ENCODE measurements at regions not wholly inside any gene's neighbourhood (a gene's known extent, or its start where the extent isn't known, plus 50 kb on each side); places are given as distances from the start of the nearest gene placed in this dataset.

DNA sequence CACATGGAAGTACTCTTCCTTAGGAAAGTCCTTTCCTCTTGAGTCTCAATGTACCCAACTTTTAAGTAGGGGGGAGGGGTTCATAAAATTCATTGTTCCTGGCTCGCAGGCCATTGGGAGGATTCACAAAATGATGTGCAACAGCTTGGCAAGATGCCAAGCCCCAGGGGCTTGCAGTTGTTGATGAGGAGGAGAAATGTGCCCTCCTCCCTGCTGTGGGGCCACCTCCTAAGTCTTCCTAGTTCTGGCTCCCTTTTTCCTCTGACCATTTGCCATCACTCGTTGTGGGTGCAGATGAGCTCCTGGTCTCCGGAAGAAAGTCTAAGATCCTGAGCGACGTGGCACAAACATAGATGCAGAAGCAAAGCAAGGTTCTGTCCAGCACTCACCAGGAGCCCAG is 435.4 kb downstream of the EIPR1 start:
- H3K4me1 ChIP-seq = no peaks in the 10 kb centered on the region
- in situ Hi-C loops (cut with MboI; ENCODE audit: low sequenced_read_pairs in 4 of 4) (no loop called here), intact Hi-C loops (cut with DNase I; ENCODE audit: low total_unique reads) (no loop called here)
- ATAC-seq (no peak), DNase-seq (no peak)
- H3K9me3 ChIP-seq = no peaks in the 10 kb centered on the region
- no peaks in the 10 kb centered on the region for H3K36me3 ChIP-seq
- H3K27me3 ChIP-seq = no peaks in the 10 kb centered on the region
- no peak for TF ChIP-seq CTCF (IDR thresholded peaks at IDR 0.05 in 4 of 5, conservative IDR thresholded peaks at IDR 0.05 in 1 of 5)
- no peak for TF ChIP-seq POLR2A (IDR thresholded peaks at IDR 0.05)
- H3K27ac ChIP-seq = no peak overlapping the region
- no peak overlapping the region for H3K4me3 ChIP-seq

DNA sequence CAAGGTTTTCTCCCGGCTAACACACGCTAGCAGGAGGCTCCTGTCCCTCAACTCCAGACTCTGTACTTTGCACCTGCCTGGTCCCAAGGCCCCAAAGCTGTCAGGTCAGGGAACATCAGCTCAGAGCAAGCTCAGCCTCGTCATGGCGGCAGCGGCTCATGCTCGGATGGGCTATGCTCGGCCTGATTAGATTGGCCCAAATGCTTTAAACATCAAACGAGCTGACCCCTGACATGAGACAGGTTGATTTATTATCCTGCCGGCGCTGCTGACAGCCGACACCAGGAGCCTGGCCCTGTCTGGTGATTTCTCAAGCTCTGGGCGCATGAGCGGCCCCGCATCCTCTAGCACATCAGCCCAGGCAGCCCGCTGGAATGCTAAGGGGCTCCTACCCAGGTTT is 436.4 kb downstream of the EIPR1 start:
- ATAC-seq (no peak), DNase-seq (no peak)
- H3K4me1 ChIP-seq = no peaks in the 10 kb centered on the region
- H3K27me3 ChIP-seq = no peaks in the 10 kb centered on the region
- no peak overlapping the region for H3K4me3 ChIP-seq
- no peak overlapping the region for H3K27ac ChIP-seq
- no peaks in the 10 kb centered on the region for H3K9me3 ChIP-seq
- TF ChIP-seq CTCF (IDR thresholded peaks at IDR 0.05 in 4 of 5, conservative IDR thresholded peaks at IDR 0.05 in 1 of 5) (no peak), POLR2A (IDR thresholded peaks at IDR 0.05) (no peak)
- intact Hi-C loops (cut with DNase I; ENCODE audit: low total_unique reads) (no loop called here), in situ Hi-C loops (cut with MboI; ENCODE audit: low sequenced_read_pairs in 4 of 4) (no loop called here)
- no peaks in the 10 kb centered on the region for H3K36me3 ChIP-seq

GRCh38 chr2:2940702-2941101 is 436.9 kb downstream of the EIPR1 start:
- TF ChIP-seq POLR2A (IDR thresholded peaks at IDR 0.05) = no peak
- TF ChIP-seq CTCF (IDR thresholded peaks at IDR 0.05 in 4 of 5, conservative IDR thresholded peaks at IDR 0.05 in 1 of 5) = no peak
- Histone ChIP-seq H3K27ac (no peak overlapping the region), H3K4me3 (no peak overlapping the region), H3K27me3 (no peaks in the 10 kb centered on the region), H3K9me3 (no peaks in the 10 kb centered on the region), H3K4me1 (no peaks in the 10 kb centered on the region), H3K36me3 (no peaks in the 10 kb centered on the region)
- in situ Hi-C loops (cut with MboI; ENCODE audit: low sequenced_read_pairs in 4 of 4) (no loop called here), intact Hi-C loops (cut with DNase I; ENCODE audit: low total_unique reads) (no loop called here)
- DNase-seq (no peak), ATAC-seq (no peak)

- in situ Hi-C loops (cut with MboI; ENCODE audit: low sequenced_read_pairs in 4 of 4) (no loop called here), intact Hi-C loops (cut with DNase I; ENCODE audit: low total_unique reads) (no loop called here)
- ATAC-seq = no peak
- Histone ChIP-seq H3K36me3 (no peaks in the 10 kb centered on the region), H3K4me3 (no peak overlapping the region), H3K4me1 (no peaks in the 10 kb centered on the region), H3K9me3 (no peaks in the 10 kb centered on the region), H3K27me3 (no peaks in the 10 kb centered on the region), H3K27ac (no peak overlapping the region)
- TF ChIP-seq CTCF (IDR thresholded peaks at IDR 0.05 in 4 of 5, conservative IDR thresholded peaks at IDR 0.05 in 1 of 5) (no peak), POLR2A (IDR thresholded peaks at IDR 0.05) (no peak)
- DNase-seq = no peak
Observed at GRCh38 chr2:2940061-2940460, 437.6 kb downstream of the EIPR1 start.

DNA sequence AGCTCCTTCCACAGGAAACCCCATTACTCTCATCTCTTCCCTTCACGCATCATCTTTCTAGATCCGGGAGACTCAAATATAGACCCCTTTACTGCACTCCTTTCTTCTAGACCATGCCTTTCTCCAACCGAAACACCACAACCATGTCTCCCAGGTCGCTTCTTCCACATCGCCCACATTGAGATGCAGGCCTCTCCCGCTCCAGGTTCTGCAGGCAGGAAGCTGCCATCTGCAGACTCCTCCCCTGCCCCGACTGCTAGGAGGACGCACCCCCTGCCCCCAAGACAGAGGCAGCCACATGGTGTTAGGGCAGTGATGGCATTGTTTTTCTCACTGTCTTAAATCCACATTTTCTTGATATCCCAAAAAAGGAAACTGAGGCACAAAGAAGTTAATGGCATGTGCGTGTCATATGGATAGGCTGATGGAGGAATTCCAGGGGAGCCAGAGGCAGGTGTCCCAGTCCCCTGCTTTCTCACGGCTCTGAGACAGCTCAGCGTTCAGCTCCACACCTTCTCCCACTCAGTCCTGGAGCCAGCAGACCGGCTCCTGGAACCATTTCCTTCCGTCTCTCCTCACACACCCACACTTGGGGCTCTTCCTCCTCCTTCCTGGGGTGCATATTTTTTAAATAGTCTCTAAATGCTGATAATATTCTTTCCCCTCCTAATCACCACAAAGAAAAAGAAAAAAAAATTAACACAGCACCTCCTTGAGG is 438.4 kb downstream of the EIPR1 start:
- Histone ChIP-seq H3K27me3 (no peaks in the 10 kb centered on the region), H3K27ac (no peak overlapping the region), H3K4me3 (no peak overlapping the region), H3K9me3 (no peaks in the 10 kb centered on the region), H3K4me1 (no peaks in the 10 kb centered on the region), H3K36me3 (no peaks in the 10 kb centered on the region)
- DNase-seq (no peak), ATAC-seq (no peak)
- in situ Hi-C loops (cut with MboI; ENCODE audit: low sequenced_read_pairs in 4 of 4) (no loop called here), intact Hi-C loops (cut with DNase I; ENCODE audit: low total_unique reads) (no loop called here)
- no peak for TF ChIP-seq POLR2A (IDR thresholded peaks at IDR 0.05)
- TF ChIP-seq CTCF (IDR thresholded peaks at IDR 0.05 in 4 of 5, conservative IDR thresholded peaks at IDR 0.05 in 1 of 5) = no peak

Data from gastrocnemius medialis (tissue), 4 donors.